Activated CD8-positive, alpha-beta T cell treated with anti-CD3 and anti-CD28 coated beads for 36 hours (primary cell): ENCODE measurements at regions not wholly inside any gene's neighbourhood (a gene's known extent, or its start where the extent isn't known, plus 50 kb on each side); places are given as distances from the start of the nearest gene placed in this dataset.

ENCODE experiments used
- ATAC-seq: fragments of 200-7000 bp; cut with Tn5 transposase; one replicate; pipeline ENCODE4 v1.10.0; 2021; ENCODE audit warnings: mild to moderate bottlenecking, moderate library complexity
- CTCF ChIA-PET: fragments of 350-600 bp; sonication (Branson Sonifier 250); formaldehyde crosslinking; loops from one replicate; lab custom pipeline; 2021; ENCODE audit warnings: antibody characterized with exemption; lab: Charles Lee
- POLR2A ChIA-PET: fragments of 350-600 bp; sonication (Branson Sonifier 250); formaldehyde crosslinking; loops from one replicate; lab custom pipeline; 2021; ENCODE audit warnings: antibody characterized with exemption; lab: Charles Lee
- DNase-seq: peaks from one replicate; pipeline ENCODE4 v3.0.0-alpha.2; 2020
- H3K27ac Mint-ChIP-seq: one replicate; pipeline ENCODE4 v1.8.0; 2021; ENCODE audit warnings: mild to moderate bottlenecking, mixed read lengths
- H3K27me3 Mint-ChIP-seq: one replicate; pipeline ENCODE4 v1.8.0; 2021; ENCODE audit warnings: mixed read lengths
- H3K36me3 Mint-ChIP-seq: one replicate; pipeline ENCODE4 v1.8.0; 2021; ENCODE audit warnings: low read depth, mixed read lengths
- H3K4me1 Mint-ChIP-seq: one replicate; pipeline ENCODE4 v1.8.0; 2021; ENCODE audit warnings: low read depth, mixed read lengths
- H3K4me3 Mint-ChIP-seq: one replicate; pipeline ENCODE4 v1.8.0; 2021; ENCODE audit warnings: mild to moderate bottlenecking, moderate library complexity, mixed read lengths
- H3K9me3 Mint-ChIP-seq: one replicate; pipeline ENCODE4 v1.8.0; 2021; ENCODE audit warnings: mixed read lengths
- intact Hi-C: fragments of 100-400 bp; cut with micrococcal nuclease; formaldehyde crosslinking; loops from one replicate; pipeline ENCODE4 v1.10.0; 2022
- TF ChIP-seq, protein P1 (sequence below): fragments of 200-600 bp; IDR thresholded peaks from one replicate; pipeline ENCODE4 v1.8.0; 2022; ENCODE audit warnings: antibody characterized with exemption, mild to moderate bottlenecking

GRCh38 chr2:79434362-79434761, 78.5 kb upstream of the CTNNA2 start:
- ChIA-PET POLR2A (no interaction called here), CTCF (no interaction called here)
- TF ChIP-seq, protein P1, sequence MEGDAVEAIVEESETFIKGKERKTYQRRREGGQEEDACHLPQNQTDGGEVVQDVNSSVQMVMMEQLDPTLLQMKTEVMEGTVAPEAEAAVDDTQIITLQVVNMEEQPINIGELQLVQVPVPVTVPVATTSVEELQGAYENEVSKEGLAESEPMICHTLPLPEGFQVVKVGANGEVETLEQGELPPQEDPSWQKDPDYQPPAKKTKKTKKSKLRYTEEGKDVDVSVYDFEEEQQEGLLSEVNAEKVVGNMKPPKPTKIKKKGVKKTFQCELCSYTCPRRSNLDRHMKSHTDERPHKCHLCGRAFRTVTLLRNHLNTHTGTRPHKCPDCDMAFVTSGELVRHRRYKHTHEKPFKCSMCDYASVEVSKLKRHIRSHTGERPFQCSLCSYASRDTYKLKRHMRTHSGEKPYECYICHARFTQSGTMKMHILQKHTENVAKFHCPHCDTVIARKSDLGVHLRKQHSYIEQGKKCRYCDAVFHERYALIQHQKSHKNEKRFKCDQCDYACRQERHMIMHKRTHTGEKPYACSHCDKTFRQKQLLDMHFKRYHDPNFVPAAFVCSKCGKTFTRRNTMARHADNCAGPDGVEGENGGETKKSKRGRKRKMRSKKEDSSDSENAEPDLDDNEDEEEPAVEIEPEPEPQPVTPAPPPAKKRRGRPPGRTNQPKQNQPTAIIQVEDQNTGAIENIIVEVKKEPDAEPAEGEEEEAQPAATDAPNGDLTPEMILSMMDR, result no peak
- no peaks in the 10 kb centered on the region for H3K36me3 Mint-ChIP-seq
- H3K4me1 Mint-ChIP-seq, result no peaks in the 10 kb centered on the region
- H3K4me3 Mint-ChIP-seq, result no peak overlapping the region
- DNase-seq (no peak), ATAC-seq (no peak)
- intact Hi-C loops, result no loop called here
- H3K9me3 Mint-ChIP-seq, result peaks cover 7% of the 10 kb centered on the region
- H3K27me3 Mint-ChIP-seq, result no peaks in the 10 kb centered on the region
- H3K27ac Mint-ChIP-seq, result no peak overlapping the region

DNA sequence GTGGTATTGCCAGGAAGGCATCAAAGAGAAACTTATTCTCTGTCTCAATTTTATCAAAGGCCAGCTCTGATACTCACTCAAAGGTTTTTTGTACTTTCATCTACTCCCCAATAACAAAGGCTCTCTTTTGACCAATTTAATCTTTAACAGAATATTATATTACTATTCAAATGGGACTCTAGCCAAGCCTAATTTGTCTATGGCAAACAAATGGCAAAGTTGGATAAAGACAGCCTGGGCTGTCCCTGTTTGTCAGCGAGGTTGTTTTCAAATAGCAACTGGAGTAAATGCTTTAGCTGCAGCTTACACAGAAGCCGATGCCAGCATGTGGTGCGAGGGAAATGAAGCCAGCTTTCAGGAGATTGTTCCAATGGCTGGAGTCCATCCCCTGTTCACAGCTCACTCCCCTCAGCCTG, 80.1 kb upstream of the CTNNA2 start:
- no peak for ATAC-seq
- TF ChIP-seq, protein P1, result no peak
- Mint-ChIP-seq H3K4me1 (no peaks in the 10 kb centered on the region), H3K27me3 (no peaks in the 10 kb centered on the region), H3K27ac (no peak overlapping the region), H3K4me3 (no peak overlapping the region), H3K9me3 (peaks cover 2% of the 10 kb centered on the region), H3K36me3 (no peaks in the 10 kb centered on the region)
- intact Hi-C loops, result no loop called here
- POLR2A ChIA-PET, result no interaction called here
- no peak for DNase-seq
- CTCF ChIA-PET, result no interaction called here

DNA sequence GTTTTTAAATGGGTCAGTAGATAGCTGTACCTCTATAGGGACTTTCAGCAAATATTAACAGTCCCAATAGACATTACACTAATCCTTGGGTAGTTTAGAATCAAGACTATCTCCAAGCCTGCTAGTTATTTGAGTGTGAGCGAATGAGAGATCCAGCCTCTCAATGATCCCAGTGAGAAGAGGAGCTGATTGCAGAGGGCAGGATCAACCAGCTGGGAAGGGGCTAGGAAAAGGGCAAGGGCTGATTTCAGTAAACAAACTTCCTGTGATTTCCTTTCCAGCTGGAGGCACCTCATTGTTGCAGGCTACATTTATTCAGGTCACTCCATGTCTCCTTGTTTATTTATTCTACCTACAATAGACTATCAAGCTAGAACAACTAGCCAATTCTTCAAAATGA, 84.1 kb upstream of the CTNNA2 start:
- Mint-ChIP-seq H3K36me3 (no peaks in the 10 kb centered on the region), H3K4me3 (no peak overlapping the region), H3K4me1 (no peaks in the 10 kb centered on the region), H3K27me3 (no peaks in the 10 kb centered on the region), H3K9me3 (peaks cover 4% of the 10 kb centered on the region), H3K27ac (no peak overlapping the region)
- ATAC-seq (no peak), DNase-seq (no peak)
- TF ChIP-seq, protein P1, result no peak
- CTCF ChIA-PET, result no interaction called here
- intact Hi-C loops, result no loop called here
- POLR2A ChIA-PET, result no interaction called here

GRCh38 chr2:79414690-79415089, 98.2 kb upstream of the CTNNA2 start:
- H3K36me3 Mint-ChIP-seq, result no peaks in the 10 kb centered on the region
- no peak for ATAC-seq
- ChIA-PET POLR2A (no interaction called here), CTCF (no interaction called here)
- H3K9me3 Mint-ChIP-seq, result peaks cover 10% of the 10 kb centered on the region
- no peak overlapping the region for H3K27ac Mint-ChIP-seq
- TF ChIP-seq, protein P1, result no peak
- H3K4me1 Mint-ChIP-seq, result no peaks in the 10 kb centered on the region
- H3K27me3 Mint-ChIP-seq, result no peaks in the 10 kb centered on the region
- H3K4me3 Mint-ChIP-seq, result no peak overlapping the region
- no peak for DNase-seq
- intact Hi-C loops, result no loop called here

GRCh38 chr2:79394485-79394859, 118.4 kb upstream of the CTNNA2 start:
- CTCF ChIA-PET, result no interaction called here
- TF ChIP-seq, protein P1, result no peak
- POLR2A ChIA-PET, result no interaction called here
- no peaks in the 10 kb centered on the region for H3K36me3 Mint-ChIP-seq
- H3K4me3 Mint-ChIP-seq, result no peak overlapping the region
- DNase-seq (no peak), ATAC-seq (no peak)
- H3K4me1 Mint-ChIP-seq, result no peaks in the 10 kb centered on the region
- H3K9me3 Mint-ChIP-seq, result peaks cover 2% of the 10 kb centered on the region
- no peak overlapping the region for H3K27ac Mint-ChIP-seq
- intact Hi-C loops, result no loop called here
- H3K27me3 Mint-ChIP-seq, result no peaks in the 10 kb centered on the region
